Fibroblast of mammary gland (primary cell): ENCODE measurements at regions not wholly inside any gene's neighbourhood (a gene's known extent, or its start where the extent isn't known, plus 50 kb on each side); places are given as distances from the start of the nearest gene placed in this dataset.
A peak's percentile ranks its signal among the peaks of the same experiment; 100 is the strongest.

Source experiments
- DNase-seq: peaks from one replicate; pipeline ENCODE4 v3.0.0-alpha.2; 2010; ENCODE audit warnings: low read depth
- H3K4me3 ChIP-seq: 2 replicates; pipeline ENCODE4 v1.5.1; 2011; ENCODE audit warnings: low read depth, mild to moderate bottlenecking, low read length, moderate library complexity; ENCODE audit not compliant: control insufficient read depth
- TF ChIP-seq, protein P1 (sequence below): conservative IDR thresholded peaks from 2 replicates; pipeline ENCODE4 v1.5.1; 2011; ENCODE audit warnings: low read depth, low read length, inconsistent platforms; ENCODE audit not compliant: control insufficient read depth, insufficient read depth

DNA sequence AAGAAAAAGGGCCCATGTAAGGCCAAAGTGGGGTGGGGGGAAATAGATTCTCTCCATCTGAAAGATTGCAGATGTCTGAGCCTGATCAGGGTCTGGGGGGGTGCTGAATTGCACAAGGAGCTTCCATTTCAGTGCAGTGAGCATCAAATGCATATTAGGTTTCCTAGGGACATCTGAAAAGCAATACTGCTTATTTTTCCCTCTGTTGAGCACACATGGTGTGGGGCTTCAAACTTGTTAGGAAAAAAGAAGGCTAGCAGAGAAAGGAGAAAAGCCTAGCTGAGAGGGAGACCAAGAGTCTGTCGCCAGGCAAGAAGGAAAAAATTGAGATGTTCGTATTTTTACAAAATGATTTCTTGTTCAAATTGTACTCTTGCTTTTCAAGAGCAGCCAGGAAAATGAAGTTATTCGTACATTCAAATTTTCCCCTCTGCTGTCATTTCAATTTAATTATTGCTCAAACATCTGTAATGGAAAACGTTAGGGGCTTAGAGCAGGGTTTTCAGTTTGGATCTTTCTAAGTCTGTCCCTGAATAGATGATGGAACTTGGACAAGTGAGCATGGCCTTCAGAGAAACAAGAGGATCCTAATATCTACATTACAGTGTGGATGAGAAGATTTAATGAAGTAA is 191.9 kb upstream of the GAS1 start:
- TF ChIP-seq, protein P1, sequence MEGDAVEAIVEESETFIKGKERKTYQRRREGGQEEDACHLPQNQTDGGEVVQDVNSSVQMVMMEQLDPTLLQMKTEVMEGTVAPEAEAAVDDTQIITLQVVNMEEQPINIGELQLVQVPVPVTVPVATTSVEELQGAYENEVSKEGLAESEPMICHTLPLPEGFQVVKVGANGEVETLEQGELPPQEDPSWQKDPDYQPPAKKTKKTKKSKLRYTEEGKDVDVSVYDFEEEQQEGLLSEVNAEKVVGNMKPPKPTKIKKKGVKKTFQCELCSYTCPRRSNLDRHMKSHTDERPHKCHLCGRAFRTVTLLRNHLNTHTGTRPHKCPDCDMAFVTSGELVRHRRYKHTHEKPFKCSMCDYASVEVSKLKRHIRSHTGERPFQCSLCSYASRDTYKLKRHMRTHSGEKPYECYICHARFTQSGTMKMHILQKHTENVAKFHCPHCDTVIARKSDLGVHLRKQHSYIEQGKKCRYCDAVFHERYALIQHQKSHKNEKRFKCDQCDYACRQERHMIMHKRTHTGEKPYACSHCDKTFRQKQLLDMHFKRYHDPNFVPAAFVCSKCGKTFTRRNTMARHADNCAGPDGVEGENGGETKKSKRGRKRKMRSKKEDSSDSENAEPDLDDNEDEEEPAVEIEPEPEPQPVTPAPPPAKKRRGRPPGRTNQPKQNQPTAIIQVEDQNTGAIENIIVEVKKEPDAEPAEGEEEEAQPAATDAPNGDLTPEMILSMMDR: no peak
- H3K4me3 ChIP-seq: no peak overlapping the region
- no peak for DNase-seq

DNA sequence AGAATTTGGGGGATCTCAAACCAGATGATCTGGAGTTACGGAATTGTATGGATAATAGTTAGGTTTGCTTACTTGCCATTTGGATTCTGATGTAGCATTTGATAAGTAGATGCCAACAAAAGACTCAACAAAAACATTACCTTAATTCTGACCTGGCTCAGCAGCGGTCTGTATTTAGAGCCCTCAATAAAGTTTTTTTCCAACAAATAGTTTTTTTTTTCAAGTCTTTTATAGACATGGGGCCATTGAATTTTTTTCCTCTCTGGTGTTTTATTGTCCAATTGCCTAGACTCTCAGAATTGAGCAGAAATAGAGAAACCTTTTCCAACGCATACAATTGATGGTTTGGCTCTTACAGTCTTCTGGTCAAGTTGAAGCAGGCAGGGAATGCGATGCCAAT is 192.8 kb upstream of the GAS1 start:
- no peak overlapping the region for H3K4me3 ChIP-seq
- DNase-seq: no peak
- TF ChIP-seq, protein P1: no peak

DNA sequence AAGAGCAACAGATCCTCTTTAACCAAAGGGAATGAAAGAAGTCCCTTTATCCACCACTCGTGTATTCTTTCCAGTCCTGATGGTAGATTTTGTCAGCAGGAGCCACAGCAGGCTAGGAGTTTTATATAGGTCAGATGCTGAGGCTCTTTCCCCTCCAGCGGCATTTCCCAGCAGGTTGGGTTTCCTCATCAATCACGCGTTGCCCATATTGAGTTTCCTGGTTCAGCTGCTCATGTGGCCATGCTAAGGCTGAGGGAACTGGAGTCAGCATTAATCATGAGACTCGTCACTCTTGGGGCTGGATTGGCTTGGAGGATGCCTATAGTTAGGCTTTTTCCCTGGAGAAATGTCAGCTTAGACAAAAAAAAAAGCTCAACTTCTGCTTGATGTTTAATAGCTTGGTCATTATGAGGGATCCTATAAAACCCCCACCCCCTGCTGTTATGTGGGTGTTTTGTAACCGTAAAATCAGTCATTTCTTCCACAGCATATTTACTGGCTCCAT is 193.4 kb upstream of the GAS1 start:
- DNase-seq: peak; percentile 63
- TF ChIP-seq, protein P1: no peak
- no peak overlapping the region for H3K4me3 ChIP-seq

DNA sequence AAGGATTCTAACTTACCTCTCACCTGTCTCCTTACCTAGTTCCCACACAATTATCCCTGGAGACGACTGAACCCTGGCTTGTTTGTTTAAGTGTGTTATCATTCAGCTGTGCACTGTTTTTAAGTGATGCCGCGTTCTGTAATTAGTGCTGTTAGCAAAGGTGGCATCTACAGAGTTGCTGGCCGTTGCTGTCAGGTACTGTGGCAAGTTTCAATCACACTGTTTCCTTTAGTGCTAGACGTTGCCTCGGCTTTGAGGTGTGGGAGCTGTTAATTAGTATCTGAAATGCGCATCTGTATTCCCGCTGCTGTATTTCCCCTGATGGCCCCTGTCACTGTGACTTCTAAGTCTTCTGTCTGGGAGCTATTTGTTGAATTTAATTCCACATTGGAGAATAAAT is 193.8 kb upstream of the GAS1 start:
- TF ChIP-seq, protein P1: no peak
- DNase-seq: no peak
- no peak overlapping the region for H3K4me3 ChIP-seq

DNA sequence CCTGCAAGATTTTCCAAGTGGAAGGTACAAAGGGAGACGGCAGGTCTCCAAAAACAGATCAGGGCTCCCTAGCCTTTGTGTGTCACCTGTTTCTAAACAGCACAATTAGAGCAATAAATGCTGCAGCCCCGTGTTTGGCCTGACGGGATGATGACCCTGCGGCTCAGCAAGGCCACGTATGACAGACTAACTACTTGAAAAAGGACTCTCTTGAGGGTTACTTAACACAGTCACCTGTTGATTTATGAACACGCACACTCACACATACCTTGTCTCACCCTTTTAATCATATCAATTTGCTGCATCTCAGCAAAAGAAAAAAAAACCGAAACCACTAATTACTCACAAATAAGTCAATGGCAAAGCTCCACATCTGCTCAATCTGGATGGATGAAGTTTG is 199.6 kb upstream of the GAS1 start:
- TF ChIP-seq, protein P1: no peak
- DNase-seq: no peak
- H3K4me3 ChIP-seq: no peak overlapping the region

DNA sequence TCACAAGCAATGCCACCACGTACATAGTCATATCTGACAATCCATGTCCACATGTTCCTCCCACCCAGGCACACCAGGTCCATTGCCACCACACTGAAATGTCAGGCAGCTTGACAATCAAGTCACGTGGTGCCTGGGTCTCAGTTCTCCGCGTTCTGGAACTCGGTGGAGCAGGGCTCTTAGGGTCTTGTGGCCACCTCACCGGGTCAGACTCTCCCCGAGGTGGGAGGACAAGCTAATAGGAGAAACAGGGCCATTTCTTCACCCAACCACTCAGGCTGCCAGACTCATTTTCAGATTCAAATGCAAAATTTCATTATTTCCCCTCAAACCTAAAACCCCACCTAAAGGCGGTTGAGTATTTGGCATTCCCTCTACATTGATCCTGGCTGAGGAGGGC is 200.5 kb upstream of the GAS1 start:
- no peak overlapping the region for H3K4me3 ChIP-seq
- DNase-seq: no peak

More for the DNA sequence above, 200.5 kb upstream of the GAS1 start:
- TF ChIP-seq, protein P1: no peak
